Prostate gland (tissue), 2 donors: ENCODE measurements at regions not wholly inside any gene's neighbourhood (a gene's known extent, or its start where the extent isn't known, plus 50 kb on each side); places are given as distances from the start of the nearest gene placed in this dataset.

ENCODE experiments used
- POLR2A ChIP-seq: fragments of 450-650 bp; IDR thresholded peaks from one replicate; pipeline ENCODE4 v1.6.1; 2016; ENCODE audit warnings: antibody characterized with exemption, mild to moderate bottlenecking
- POLR2AphosphoS5 ChIP-seq: sonication (generic); formaldehyde crosslinking; IDR thresholded peaks from one replicate; pipeline ENCODE4 v1.6.1; 2017; ENCODE audit warnings: antibody characterized with exemption
- TF ChIP-seq, protein P1 (sequence below), 4 experiments: fragments of 200-600 bp in 2 of 4; fragments of 450-650 bp in 2 of 4; sonication (generic) in 2 of 4; IDR thresholded peaks; 1 replicate in 3 of 4; 2 replicates in 1 of 4; pipeline ENCODE4 v1.5.1; 2016 to 2019; ENCODE audit warnings: antibody characterized with exemption in 4 of 4, mild to moderate bottlenecking in 2 of 4, moderate library complexity in 2 of 4

DNA sequence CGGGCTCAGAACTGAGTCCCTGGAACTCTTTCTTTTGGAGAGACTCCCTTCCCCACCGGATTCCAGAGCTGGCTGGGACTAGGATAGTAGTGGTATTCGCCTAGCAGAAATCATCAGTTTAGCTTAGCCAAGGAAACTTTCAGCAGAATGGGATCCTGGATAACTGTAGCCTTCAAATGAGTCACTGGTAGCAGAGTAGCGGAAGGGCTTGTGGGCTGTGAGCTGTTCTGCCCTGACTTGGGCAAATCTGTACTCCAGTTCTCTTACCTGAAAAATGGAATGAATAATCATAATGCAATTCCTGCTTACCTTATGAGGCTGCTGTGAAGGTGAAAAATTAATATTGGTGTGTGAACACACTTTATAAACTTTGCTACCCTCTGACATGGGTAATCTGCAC, 244.3 kb upstream of the CHD6 start:
- TF ChIP-seq, protein P1, sequence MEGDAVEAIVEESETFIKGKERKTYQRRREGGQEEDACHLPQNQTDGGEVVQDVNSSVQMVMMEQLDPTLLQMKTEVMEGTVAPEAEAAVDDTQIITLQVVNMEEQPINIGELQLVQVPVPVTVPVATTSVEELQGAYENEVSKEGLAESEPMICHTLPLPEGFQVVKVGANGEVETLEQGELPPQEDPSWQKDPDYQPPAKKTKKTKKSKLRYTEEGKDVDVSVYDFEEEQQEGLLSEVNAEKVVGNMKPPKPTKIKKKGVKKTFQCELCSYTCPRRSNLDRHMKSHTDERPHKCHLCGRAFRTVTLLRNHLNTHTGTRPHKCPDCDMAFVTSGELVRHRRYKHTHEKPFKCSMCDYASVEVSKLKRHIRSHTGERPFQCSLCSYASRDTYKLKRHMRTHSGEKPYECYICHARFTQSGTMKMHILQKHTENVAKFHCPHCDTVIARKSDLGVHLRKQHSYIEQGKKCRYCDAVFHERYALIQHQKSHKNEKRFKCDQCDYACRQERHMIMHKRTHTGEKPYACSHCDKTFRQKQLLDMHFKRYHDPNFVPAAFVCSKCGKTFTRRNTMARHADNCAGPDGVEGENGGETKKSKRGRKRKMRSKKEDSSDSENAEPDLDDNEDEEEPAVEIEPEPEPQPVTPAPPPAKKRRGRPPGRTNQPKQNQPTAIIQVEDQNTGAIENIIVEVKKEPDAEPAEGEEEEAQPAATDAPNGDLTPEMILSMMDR (IDR thresholded peaks at IDR 0.05), result no peak
- TF ChIP-seq POLR2AphosphoS5 (no peak), POLR2A (no peak)
